Stimulated activated memory B cell treated with anti-CD40 and anti-IgM and Interleukin-4, amounts not matched to agents 10 μg/mL and 1 μg/mL and 100 μg/mL, for 72 hours (primary cell): ENCODE measurements at regions not wholly inside any gene's neighbourhood (a gene's known extent, or its start where the extent isn't known, plus 50 kb on each side); places are given as distances from the start of the nearest gene placed in this dataset.
"Not testable (repeated sequence)": the region's sequence is repeated elsewhere in the genome, so short reads cannot be mapped to it uniquely, and the experiment has no call there.

Experiments
- ATAC-seq: fragments of 150-1000 bp; cut with Tn5 transposase; 2 replicates; pipeline ENCODE4 v1.10.0; 2021
- H3K27ac Mint-ChIP-seq: one replicate; pipeline ENCODE4 v1.8.0; 2022; ENCODE audit warnings: mild to moderate bottlenecking, mixed read lengths
- H3K27me3 Mint-ChIP-seq: one replicate; pipeline ENCODE4 v1.8.0; 2022; ENCODE audit warnings: mixed read lengths
- H3K36me3 Mint-ChIP-seq: one replicate; pipeline ENCODE4 v1.8.0; 2022; ENCODE audit warnings: mixed read lengths
- H3K4me1 Mint-ChIP-seq: one replicate; pipeline ENCODE4 v1.8.0; 2022; ENCODE audit warnings: mixed read lengths
- H3K4me3 Mint-ChIP-seq: one replicate; pipeline ENCODE4 v1.8.0; 2022; ENCODE audit warnings: mild to moderate bottlenecking, moderate library complexity, mixed read lengths
- H3K9me3 Mint-ChIP-seq: one replicate; pipeline ENCODE4 v1.8.0; 2022; ENCODE audit warnings: mixed read lengths

DNA sequence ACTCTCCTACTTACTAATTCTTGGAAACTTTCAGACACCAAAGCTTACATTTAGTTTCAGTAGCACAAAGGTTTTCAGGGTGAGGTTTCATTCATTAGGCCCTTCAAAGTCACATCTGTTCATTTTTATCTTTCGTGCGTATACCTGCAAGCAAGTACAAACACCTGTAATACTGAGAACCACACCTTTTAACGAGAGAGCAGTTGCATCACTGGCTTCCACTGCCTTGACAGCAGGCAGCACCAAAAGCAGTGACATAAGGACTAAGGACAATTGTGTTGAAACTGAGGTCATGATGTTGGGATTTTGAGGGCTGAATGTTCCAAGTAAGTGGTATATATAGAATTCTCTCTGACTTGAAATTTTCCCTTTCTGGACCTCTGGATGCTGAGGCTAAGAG is 61.1 kb downstream of the GOLGA6L25 start:
- H3K27ac Mint-ChIP-seq, H3K9me3 Mint-ChIP-seq, H3K4me1 Mint-ChIP-seq, H3K4me3 Mint-ChIP-seq, ATAC-seq, H3K36me3 Mint-ChIP-seq, H3K27me3 Mint-ChIP-seq: not testable (repeated sequence)

DNA sequence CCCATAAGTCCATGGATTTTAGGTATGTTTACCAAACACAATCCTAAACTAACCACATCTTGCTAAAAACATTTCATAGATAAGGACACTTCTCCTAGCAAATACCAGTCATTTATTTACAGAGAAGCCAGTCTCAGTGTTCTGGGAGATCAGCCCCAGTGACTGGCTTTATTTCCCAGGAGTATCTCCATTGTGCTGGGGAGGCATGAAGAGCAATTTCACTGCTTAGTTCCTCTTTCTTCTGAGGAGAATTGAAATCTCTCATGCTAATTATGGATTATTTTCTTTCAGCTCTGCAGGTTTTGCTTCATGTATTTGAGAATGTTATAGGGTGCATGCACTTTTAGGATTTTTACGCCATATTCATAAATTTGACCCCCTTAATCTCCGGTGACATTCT is 68.3 kb downstream of the GOLGA6L25 start:
- H3K27ac Mint-ChIP-seq, H3K36me3 Mint-ChIP-seq, H3K4me1 Mint-ChIP-seq, H3K4me3 Mint-ChIP-seq, H3K9me3 Mint-ChIP-seq, H3K27me3 Mint-ChIP-seq: not testable (repeated sequence)
- ATAC-seq, result peak; percentile 43

DNA sequence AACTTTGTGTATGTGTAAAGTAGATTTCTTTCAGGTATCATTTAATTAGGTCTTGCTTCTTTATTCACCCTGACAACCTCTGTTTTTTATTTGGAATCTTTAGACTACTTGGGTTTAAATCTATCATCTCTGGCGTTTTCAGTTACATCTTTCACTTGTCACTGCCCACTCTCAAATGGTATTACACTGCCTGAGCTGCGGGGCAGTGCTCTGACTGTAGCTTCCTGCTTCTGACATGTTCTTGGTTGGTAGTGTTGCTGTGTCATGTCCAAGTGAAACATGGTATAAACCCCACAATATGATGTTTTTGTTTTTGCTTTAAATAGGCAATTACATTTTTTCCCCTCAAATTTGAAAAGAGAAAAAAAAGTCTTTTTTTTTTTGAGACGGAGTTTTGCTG is 68.8 kb downstream of the GOLGA6L25 start:
- not testable (repeated sequence) for H3K9me3 Mint-ChIP-seq, H3K4me3 Mint-ChIP-seq, H3K36me3 Mint-ChIP-seq, H3K27ac Mint-ChIP-seq, H3K27me3 Mint-ChIP-seq, H3K4me1 Mint-ChIP-seq
- ATAC-seq, result peak; percentile 59

DNA sequence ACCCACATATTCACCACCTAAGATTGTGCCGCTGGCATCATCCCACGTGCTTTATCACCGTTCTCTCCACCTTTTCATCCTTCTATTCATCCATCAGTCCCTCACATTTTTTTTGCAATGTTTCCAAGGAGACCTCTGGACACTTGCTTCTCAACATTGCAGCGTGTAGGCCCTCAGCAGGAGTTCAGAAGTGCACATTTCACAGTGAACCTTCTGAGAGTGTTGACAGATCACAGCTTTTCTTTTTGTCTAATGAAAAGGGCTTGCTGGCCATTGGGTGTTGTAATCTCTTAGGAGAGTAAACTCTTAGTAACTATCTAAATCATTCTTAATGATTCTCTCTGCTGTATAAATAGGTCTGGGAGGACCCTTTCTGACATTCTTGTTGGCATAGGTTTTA is 71.0 kb downstream of the GOLGA6L25 start:
- not testable (repeated sequence) for H3K36me3 Mint-ChIP-seq, H3K9me3 Mint-ChIP-seq, H3K4me1 Mint-ChIP-seq, ATAC-seq, H3K27ac Mint-ChIP-seq, H3K27me3 Mint-ChIP-seq, H3K4me3 Mint-ChIP-seq

DNA sequence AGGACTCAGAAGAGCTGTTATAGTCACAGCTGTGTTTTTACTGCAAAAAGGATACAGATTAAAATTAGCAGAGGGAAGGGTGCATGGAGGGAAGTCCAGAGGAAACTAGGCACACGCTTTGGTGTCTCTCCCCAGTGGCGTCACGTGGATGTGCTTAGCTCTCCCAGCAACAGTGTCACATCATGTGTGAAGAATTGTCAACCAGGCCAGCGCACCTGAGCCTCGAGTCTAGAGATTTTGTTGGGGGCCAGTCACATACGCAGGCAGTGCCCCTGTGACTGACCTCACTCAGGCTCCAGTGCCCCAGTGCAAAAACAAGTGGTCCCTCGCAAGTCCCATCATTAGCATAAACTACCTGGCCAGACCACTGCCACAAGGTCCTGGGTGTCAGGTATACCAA is 73.2 kb downstream of the GOLGA8M start:
- H3K27me3 Mint-ChIP-seq, H3K4me3 Mint-ChIP-seq: not testable (repeated sequence)

More for the DNA sequence above, 73.2 kb downstream of the GOLGA8M start:
- not testable (repeated sequence) for ATAC-seq, H3K36me3 Mint-ChIP-seq, H3K9me3 Mint-ChIP-seq, H3K4me1 Mint-ChIP-seq, H3K27ac Mint-ChIP-seq
